ENCODE measurements at regions not wholly inside any gene's neighbourhood (a gene's known extent, or its start where the extent isn't known, plus 50 kb on each side); places are given as distances from the start of the nearest gene placed in this dataset.

GRCh38 chr1:20409012-20409411 lies 77.0 kb downstream of the CAMK2N1 start:
- TF ChIP-seq, protein P1, sequence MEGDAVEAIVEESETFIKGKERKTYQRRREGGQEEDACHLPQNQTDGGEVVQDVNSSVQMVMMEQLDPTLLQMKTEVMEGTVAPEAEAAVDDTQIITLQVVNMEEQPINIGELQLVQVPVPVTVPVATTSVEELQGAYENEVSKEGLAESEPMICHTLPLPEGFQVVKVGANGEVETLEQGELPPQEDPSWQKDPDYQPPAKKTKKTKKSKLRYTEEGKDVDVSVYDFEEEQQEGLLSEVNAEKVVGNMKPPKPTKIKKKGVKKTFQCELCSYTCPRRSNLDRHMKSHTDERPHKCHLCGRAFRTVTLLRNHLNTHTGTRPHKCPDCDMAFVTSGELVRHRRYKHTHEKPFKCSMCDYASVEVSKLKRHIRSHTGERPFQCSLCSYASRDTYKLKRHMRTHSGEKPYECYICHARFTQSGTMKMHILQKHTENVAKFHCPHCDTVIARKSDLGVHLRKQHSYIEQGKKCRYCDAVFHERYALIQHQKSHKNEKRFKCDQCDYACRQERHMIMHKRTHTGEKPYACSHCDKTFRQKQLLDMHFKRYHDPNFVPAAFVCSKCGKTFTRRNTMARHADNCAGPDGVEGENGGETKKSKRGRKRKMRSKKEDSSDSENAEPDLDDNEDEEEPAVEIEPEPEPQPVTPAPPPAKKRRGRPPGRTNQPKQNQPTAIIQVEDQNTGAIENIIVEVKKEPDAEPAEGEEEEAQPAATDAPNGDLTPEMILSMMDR (IDR thresholded peaks at IDR 0.05): no peak
- TF ChIP-seq POLR2A (IDR thresholded peaks at IDR 0.05): no peak
